ENCODE measurements at regions not wholly inside any gene's neighbourhood (a gene's known extent, or its start where the extent isn't known, plus 50 kb on each side); places are given as distances from the start of the nearest gene placed in this dataset.

DNA sequence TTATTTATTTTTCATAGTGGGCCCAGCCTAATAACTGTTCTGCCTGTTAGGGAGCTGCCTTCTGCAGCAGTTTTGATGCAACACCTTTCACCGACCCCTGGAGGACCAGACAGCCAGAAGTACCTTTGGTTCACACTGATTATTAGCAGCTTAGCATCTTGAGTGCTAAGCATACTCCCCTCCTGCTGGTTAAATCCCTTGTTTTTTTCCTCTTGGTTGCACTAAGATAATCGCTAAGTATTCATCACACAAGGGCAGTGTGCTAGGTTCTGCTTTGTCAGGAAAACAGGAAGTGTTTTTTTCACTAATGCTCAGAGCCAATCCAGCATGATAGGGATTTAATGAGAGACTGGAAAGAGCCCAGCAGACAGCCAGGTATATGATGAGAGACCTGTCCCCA is 437.0 kb downstream of the FUT8 start:
- Histone ChIP-seq H3K27me3 (no peaks in the 10 kb centered on the region), H3K36me3 (no peaks in the 10 kb centered on the region), H3K9me3 (no peaks in the 10 kb centered on the region), H3K4me1 (ENCODE audit: control insufficient read depth in 1 of 2, insufficient read depth in 1 of 2, low read depth in 1 of 2, low read length in 1 of 2) (no peaks in the 10 kb centered on the region), H3K27ac (no peak overlapping the region), H3K4me3 (ENCODE audit: low read depth in 1 of 2, low read length in 1 of 2) (no peak overlapping the region)
- TF ChIP-seq, protein P1, sequence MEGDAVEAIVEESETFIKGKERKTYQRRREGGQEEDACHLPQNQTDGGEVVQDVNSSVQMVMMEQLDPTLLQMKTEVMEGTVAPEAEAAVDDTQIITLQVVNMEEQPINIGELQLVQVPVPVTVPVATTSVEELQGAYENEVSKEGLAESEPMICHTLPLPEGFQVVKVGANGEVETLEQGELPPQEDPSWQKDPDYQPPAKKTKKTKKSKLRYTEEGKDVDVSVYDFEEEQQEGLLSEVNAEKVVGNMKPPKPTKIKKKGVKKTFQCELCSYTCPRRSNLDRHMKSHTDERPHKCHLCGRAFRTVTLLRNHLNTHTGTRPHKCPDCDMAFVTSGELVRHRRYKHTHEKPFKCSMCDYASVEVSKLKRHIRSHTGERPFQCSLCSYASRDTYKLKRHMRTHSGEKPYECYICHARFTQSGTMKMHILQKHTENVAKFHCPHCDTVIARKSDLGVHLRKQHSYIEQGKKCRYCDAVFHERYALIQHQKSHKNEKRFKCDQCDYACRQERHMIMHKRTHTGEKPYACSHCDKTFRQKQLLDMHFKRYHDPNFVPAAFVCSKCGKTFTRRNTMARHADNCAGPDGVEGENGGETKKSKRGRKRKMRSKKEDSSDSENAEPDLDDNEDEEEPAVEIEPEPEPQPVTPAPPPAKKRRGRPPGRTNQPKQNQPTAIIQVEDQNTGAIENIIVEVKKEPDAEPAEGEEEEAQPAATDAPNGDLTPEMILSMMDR (IDR thresholded peaks at IDR 0.05): no peak

DNA sequence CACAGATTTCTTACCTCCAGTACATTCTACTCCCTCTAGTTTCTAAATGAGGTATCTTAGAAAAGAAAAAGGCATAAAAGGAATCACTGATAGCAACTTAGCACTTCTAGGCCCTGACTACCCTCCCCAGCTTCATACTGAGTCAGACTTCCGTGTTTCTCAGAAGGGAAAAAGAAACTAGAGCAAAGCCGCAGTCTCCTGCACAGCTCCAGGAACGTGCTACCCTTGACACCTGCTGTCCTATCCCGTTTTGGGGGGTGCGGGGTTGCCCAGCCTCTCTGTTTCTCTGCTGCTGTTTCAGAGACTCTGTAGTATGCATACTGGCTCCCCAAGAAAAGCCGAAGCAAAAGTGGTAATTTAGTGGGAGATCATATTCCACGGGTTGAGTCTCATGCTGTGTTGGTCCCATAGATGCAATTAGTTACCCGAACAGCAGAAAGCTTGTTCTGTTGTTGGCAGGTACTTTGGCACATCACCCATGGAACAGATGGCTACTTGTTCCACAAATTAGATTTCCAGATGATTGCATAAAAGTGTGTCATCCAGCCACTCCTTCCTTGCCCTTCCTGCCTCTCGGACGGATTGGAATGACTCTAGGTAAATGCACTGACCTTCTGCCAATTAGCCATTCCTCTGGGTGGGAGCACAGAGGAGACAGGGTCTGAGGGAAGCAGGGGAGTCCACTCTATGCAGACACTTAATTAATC is 438.1 kb downstream of the FUT8 start:
- Histone ChIP-seq H3K36me3 (no peaks in the 10 kb centered on the region), H3K27me3 (no peaks in the 10 kb centered on the region), H3K27ac (no peak overlapping the region), H3K4me1 (ENCODE audit: control insufficient read depth in 1 of 2, insufficient read depth in 1 of 2, low read depth in 1 of 2, low read length in 1 of 2) (no peaks in the 10 kb centered on the region), H3K9me3 (no peaks in the 10 kb centered on the region), H3K4me3 (ENCODE audit: low read depth in 1 of 2, low read length in 1 of 2) (no peak overlapping the region)
- TF ChIP-seq, protein P1 (IDR thresholded peaks at IDR 0.05): no peak

DNA sequence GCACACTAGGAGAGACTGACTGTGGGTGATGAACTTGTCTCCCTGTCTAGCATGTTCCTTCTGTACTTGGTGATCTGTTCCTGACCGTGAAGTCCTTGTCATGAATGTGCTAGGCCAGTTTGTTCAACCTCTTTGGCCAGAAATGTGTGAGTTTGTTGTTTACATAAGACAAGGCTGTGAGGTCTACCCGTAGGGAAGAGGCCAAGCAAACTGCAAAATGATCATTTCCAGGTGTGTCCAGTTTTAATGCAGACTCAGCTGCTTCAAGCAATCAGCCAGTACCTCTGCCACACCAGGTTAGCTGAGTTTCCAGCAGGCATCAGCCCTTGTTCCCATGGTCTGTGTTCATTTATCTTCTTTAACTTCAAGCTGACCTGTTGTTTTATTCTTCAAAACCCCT is 440.2 kb downstream of the FUT8 start:
- H3K27me3 ChIP-seq: no peaks in the 10 kb centered on the region
- H3K36me3 ChIP-seq: no peaks in the 10 kb centered on the region
- no peaks in the 10 kb centered on the region for H3K9me3 ChIP-seq
- TF ChIP-seq, protein P1 (IDR thresholded peaks at IDR 0.05): no peak
- H3K27ac ChIP-seq: no peak overlapping the region
- H3K4me3 ChIP-seq (ENCODE audit: low read depth in 1 of 2, low read length in 1 of 2): no peak overlapping the region
- no peaks in the 10 kb centered on the region for H3K4me1 ChIP-seq (ENCODE audit: control insufficient read depth in 1 of 2, insufficient read depth in 1 of 2, low read depth in 1 of 2, low read length in 1 of 2)

DNA sequence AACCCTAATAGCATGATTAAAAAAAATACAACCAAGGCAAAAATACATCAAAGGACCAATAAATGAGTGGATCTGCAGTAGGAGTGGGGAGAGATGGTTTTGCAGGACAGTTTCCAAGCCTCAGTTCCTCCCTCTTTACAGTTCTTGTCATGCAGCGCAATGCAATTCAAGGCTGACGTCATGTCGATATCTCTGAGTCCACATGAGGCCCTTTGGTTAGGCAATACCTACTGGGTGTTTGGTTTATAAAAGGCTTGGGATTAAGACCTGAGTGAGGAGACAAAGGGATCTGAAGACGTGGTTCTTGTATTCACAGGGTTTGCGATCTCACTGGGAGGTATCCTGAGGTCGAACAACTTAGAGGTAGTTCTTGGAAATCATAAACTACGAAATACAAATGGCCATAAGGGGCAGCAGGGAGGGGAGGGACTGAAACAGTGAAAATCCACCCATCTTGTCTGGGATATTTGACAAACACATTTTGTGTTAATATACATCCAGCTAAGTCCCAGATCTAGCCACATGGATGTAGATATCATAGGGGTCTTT is 441.0 kb downstream of the FUT8 start:
- Histone ChIP-seq H3K4me3 (ENCODE audit: low read depth in 1 of 2, low read length in 1 of 2) (no peak overlapping the region), H3K36me3 (no peaks in the 10 kb centered on the region), H3K27me3 (no peaks in the 10 kb centered on the region), H3K4me1 (ENCODE audit: control insufficient read depth in 1 of 2, insufficient read depth in 1 of 2, low read depth in 1 of 2, low read length in 1 of 2) (no peaks in the 10 kb centered on the region), H3K27ac (no peak overlapping the region), H3K9me3 (no peaks in the 10 kb centered on the region)
- TF ChIP-seq, protein P1 (IDR thresholded peaks at IDR 0.05): no peak

DNA sequence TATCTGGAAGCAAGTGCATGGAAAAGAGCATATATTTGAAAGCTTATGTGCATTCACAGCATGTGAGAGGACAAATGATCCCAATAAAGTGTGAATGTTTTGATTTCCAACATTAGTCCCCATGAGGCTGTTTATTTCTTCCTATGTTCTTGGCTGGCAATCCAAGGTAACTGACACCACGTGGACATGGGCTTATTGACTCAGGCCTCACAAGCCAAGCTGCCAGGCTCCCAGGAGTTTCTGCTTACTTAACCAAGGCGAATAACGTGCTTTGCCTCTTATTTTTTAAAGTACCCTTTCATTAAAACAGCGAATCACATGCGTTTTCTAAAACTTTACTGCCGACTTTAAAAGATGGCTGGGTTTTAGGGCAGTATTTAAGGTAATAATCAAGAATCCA is 441.7 kb downstream of the FUT8 start:
- Histone ChIP-seq H3K27ac (no peak overlapping the region), H3K4me3 (ENCODE audit: low read depth in 1 of 2, low read length in 1 of 2) (no peak overlapping the region), H3K9me3 (no peaks in the 10 kb centered on the region), H3K27me3 (no peaks in the 10 kb centered on the region), H3K4me1 (ENCODE audit: control insufficient read depth in 1 of 2, insufficient read depth in 1 of 2, low read depth in 1 of 2, low read length in 1 of 2) (no peaks in the 10 kb centered on the region), H3K36me3 (no peaks in the 10 kb centered on the region)
- TF ChIP-seq, protein P1 (IDR thresholded peaks at IDR 0.05): no peak

All from neutrophil (primary cell).